ENCODE measurements at regions not wholly inside any gene's neighbourhood (a gene's known extent, or its start where the extent isn't known, plus 50 kb on each side); places are given as distances from the start of the nearest gene placed in this dataset.

GRCh38 chr18:40577239-40577980, 1377.6 kb upstream of the PIK3C3 start:
- TF ChIP-seq FOXM1 (IDR thresholded peaks at IDR 0.05; ENCODE audit: borderline replicate concordance) (no peak), FOXA1 (IDR thresholded peaks at IDR 0.05) (no peak), SP1 (IDR thresholded peaks at IDR 0.05) (no peak)
- TF ChIP-seq, protein P1, sequence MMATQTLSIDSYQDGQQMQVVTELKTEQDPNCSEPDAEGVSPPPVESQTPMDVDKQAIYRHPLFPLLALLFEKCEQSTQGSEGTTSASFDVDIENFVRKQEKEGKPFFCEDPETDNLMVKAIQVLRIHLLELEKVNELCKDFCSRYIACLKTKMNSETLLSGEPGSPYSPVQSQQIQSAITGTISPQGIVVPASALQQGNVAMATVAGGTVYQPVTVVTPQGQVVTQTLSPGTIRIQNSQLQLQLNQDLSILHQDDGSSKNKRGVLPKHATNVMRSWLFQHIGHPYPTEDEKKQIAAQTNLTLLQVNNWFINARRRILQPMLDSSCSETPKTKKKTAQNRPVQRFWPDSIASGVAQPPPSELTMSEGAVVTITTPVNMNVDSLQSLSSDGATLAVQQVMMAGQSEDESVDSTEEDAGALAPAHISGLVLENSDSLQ (IDR thresholded peaks at IDR 0.05): no peak

Measured in HEK293T (cell line).